DND-41 (cell line): ENCODE measurements at regions not wholly inside any gene's neighbourhood (a gene's known extent, or its start where the extent isn't known, plus 50 kb on each side); places are given as distances from the start of the nearest gene placed in this dataset.

Experiments used
- CTCF ChIP-seq: IDR thresholded peaks from 2 replicates; pipeline ENCODE4 v1.5.1; 2012; ENCODE audit warnings: borderline replicate concordance, low read length, moderate library complexity, mild to moderate bottlenecking; ENCODE audit not compliant: poor library complexity, severe bottlenecking; ENCODE audit errors: extremely low read depth
- EZH2 ChIP-seq: IDR thresholded peaks from 3 replicates; pipeline ENCODE4 v1.6.1; 2012; ENCODE audit warnings: borderline replicate concordance, low read depth, mild to moderate bottlenecking, moderate library complexity, low read length, inconsistent platforms; ENCODE audit not compliant: severe bottlenecking

- TF ChIP-seq CTCF (no peak), EZH2 (no peak)
These were observed 297.6 kb downstream of the DAD1 start for GRCh38 chr14:22291406-22291805.
